GM21381 (cell line): ENCODE measurements at regions not wholly inside any gene's neighbourhood (a gene's known extent, or its start where the extent isn't known, plus 50 kb on each side); places are given as distances from the start of the nearest gene placed in this dataset.

Experiments
- ATAC-seq: cut with Tn5 transposase; IDR thresholded peaks from one replicate; pipeline ENCODE4 v1.9.1; 2021; ENCODE audit warnings: mild to moderate bottlenecking, moderate library complexity; ENCODE audit not compliant: unreplicated experiment

GRCh38 chr6:104123227-104123626, 736.5 kb downstream of the HACE1 start:
- ATAC-seq: no peak

- no peak for ATAC-seq
These were observed 741.4 kb downstream of the HACE1 start for GRCh38 chr6:104118274-104118673.

- ATAC-seq: no peak
These were observed 749.9 kb downstream of the HACE1 start for GRCh38 chr6:104109806-104110205.

GRCh38 chr6:104108634-104109033, 751.1 kb downstream of the HACE1 start:
- ATAC-seq: no peak

- no peak for ATAC-seq
These were observed 763.9 kb downstream of the HACE1 start for GRCh38 chr6:104095661-104096416.

- ATAC-seq: no peak
These were observed 772.0 kb downstream of the HACE1 start for GRCh38 chr6:104087765-104088164.

- no peak for ATAC-seq
These were observed 791.4 kb downstream of the HACE1 start for GRCh38 chr6:104068281-104068680.

GRCh38 chr6:104064876-104065275, 794.8 kb downstream of the HACE1 start:
- ATAC-seq: no peak

- no peak for ATAC-seq
These were observed 809.3 kb downstream of the HACE1 start for GRCh38 chr6:104050455-104050854.

GRCh38 chr6:104046426-104046825, 813.3 kb downstream of the HACE1 start:
- no peak for ATAC-seq

- ATAC-seq: no peak
These were observed 828.4 kb downstream of the HACE1 start for GRCh38 chr6:104031346-104031745.

GRCh38 chr6:104022126-104022525, 837.6 kb downstream of the HACE1 start:
- ATAC-seq: no peak

GRCh38 chr6:104019075-104019753, 840.5 kb downstream of the HACE1 start:
- no peak for ATAC-seq

- no peak for ATAC-seq
These were observed 842.0 kb downstream of the HACE1 start for GRCh38 chr6:104017410-104018381.

- no peak for ATAC-seq
These were observed 845.4 kb downstream of the HACE1 start for GRCh38 chr6:104014163-104014959.

GRCh38 chr6:104013312-104013971, 846.3 kb downstream of the HACE1 start:
- no peak for ATAC-seq

- ATAC-seq: no peak
These were observed 848.8 kb downstream of the HACE1 start for GRCh38 chr6:104010897-104011296.

GRCh38 chr6:104003803-104004516, 855.8 kb downstream of the HACE1 start:
- ATAC-seq: no peak

GRCh38 chr6:103995571-103995970, 864.1 kb downstream of the HACE1 start:
- no peak for ATAC-seq
